Gastrocnemius medialis (tissue), 4 donors: ENCODE measurements at regions not wholly inside any gene's neighbourhood (a gene's known extent, or its start where the extent isn't known, plus 50 kb on each side); places are given as distances from the start of the nearest gene placed in this dataset.

Experiments used
- POLR2A ChIP-seq, 2 donors: fragments of 450-650 bp; IDR thresholded peaks; one replicate each; pipeline ENCODE4 v1.6.1; 2017; ENCODE audit warnings: antibody characterized with exemption in 2 of 2, mild to moderate bottlenecking in 2 of 2, moderate library complexity in 2 of 2
- TF ChIP-seq, protein P1 (sequence below), 5 experiments: fragments of 450-650 bp in 3 of 5; fragments of 200-600 bp in 2 of 5; sonication (generic) in 2 of 5; IDR thresholded peaks in 4 of 5; conservative IDR thresholded peaks in 1 of 5; 1 replicate in 4 of 5; 2 replicates in 1 of 5; pipeline ENCODE4 v1.5.1; 2016 to 2019; ENCODE audit warnings: antibody characterized with exemption in 5 of 5, mild to moderate bottlenecking in 3 of 5, moderate library complexity in 3 of 5

DNA sequence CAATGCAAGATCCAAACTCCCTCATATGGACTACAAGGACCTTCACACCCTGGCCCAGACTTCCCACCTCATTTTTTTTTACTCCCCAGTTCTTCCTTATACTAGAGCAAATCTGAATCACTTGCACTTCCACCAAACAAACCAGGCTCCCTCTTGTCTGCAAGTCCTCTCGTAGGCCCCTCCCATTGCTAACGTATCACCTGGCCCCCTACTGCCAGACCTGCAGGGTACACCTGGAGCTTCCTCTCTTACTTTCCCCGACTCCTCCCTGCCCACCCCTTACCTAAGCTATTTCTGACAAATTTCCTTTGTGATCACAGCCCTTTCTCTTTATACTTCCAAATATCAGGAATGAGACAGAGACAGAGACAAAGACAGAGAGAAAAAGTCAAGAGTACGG, 463.9 kb downstream of the GALC start:
- TF ChIP-seq, protein P1, sequence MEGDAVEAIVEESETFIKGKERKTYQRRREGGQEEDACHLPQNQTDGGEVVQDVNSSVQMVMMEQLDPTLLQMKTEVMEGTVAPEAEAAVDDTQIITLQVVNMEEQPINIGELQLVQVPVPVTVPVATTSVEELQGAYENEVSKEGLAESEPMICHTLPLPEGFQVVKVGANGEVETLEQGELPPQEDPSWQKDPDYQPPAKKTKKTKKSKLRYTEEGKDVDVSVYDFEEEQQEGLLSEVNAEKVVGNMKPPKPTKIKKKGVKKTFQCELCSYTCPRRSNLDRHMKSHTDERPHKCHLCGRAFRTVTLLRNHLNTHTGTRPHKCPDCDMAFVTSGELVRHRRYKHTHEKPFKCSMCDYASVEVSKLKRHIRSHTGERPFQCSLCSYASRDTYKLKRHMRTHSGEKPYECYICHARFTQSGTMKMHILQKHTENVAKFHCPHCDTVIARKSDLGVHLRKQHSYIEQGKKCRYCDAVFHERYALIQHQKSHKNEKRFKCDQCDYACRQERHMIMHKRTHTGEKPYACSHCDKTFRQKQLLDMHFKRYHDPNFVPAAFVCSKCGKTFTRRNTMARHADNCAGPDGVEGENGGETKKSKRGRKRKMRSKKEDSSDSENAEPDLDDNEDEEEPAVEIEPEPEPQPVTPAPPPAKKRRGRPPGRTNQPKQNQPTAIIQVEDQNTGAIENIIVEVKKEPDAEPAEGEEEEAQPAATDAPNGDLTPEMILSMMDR (IDR thresholded peaks at IDR 0.05 in 4 of 5, conservative IDR thresholded peaks at IDR 0.05 in 1 of 5) = no peak
- TF ChIP-seq POLR2A (IDR thresholded peaks at IDR 0.05) = no peak
